HCT116 (cell line): ENCODE measurements at regions not wholly inside any gene's neighbourhood (a gene's known extent, or its start where the extent isn't known, plus 50 kb on each side); places are given as distances from the start of the nearest gene placed in this dataset.

Experiments used
- ATAC-seq: fragments of 200-7000 bp; cut with Tn5 transposase; 2 replicates; pipeline ENCODE4 v1.9.1; 2020; ENCODE audit warnings: mild to moderate bottlenecking, moderate library complexity
- BruUV-seq: library from RNA; stranded (reverse); fragments of 400-500 nt; replicated peaks from 2 replicates; lab custom pipeline; 2021; lab: Mats Ljungman, UMichigan
- CTCF ChIA-PET: fragments of 300-600 bp; sonication (Branson Sonifier 250); formaldehyde crosslinking; loops from one replicate; lab custom pipeline; 2021; ENCODE audit warnings: antibody characterized with exemption; lab: Charles Lee
- POLR2A ChIA-PET: fragments of 300-600, 350-600 bp; sonication (Branson Sonifier 250); formaldehyde crosslinking; loops from one replicate; lab custom pipeline; 2021; ENCODE audit warnings: antibody characterized with exemption; lab: Charles Lee
- RAD21 ChIA-PET, 2 experiments: fragments of 300-600 bp; sonication (Branson Sonifier 250); formaldehyde crosslinking; loops; one replicate each; lab custom pipeline; 2023; ENCODE audit warnings: low total read pairs in 2 of 2; ENCODE audit not compliant: uncharacterized antibody in 2 of 2, unreplicated experiment in 2 of 2, low non-redundant PET in 1 of 2; lab: Charles Lee
- DNase-seq: peaks from one replicate; pipeline ENCODE4 v3.0.0-alpha.2; 2010; ENCODE audit warnings: low read depth, low spot score
- H2AFZ ChIP-seq: fragments of 200-600 bp; shearing (Covaris generic), sonication (generic); 2 replicates; pipeline ENCODE4 v1.6.1; 2017; ENCODE audit warnings: low read depth, mixed run types, mixed read lengths, antibody characterized with exemption, low read length; ENCODE audit not compliant: poor library complexity, severe bottlenecking
- H3K27ac ChIP-seq: 2 replicates; pipeline ENCODE4 v1.5.1; 2012; ENCODE audit warnings: low read depth, low read length
- H3K27me3 ChIP-seq: fragments of 200-600 bp; sonication (generic); 2 replicates; pipeline ENCODE4 v1.6.1; 2016; ENCODE audit warnings: mixed run types, low read length, mixed read lengths; ENCODE audit not compliant: insufficient read depth
- H3K36me3 ChIP-seq, 2 experiments: fragments of 200-500 bp in 1 of 2; fragments of 200-600 bp in 1 of 2; sonication (Bioruptor generic) in 1 of 2; sonication (generic) in 1 of 2; 2 replicates each; pipeline versions ENCODE4 v1.5.1 to v1.6.1; 2014 to 2016; ENCODE audit warnings: low read length in 2 of 2, inconsistent platforms in 1 of 2, mixed read lengths in 1 of 2, mixed run types in 1 of 2; ENCODE audit not compliant: insufficient read depth in 2 of 2, control insufficient read depth in 1 of 2
- H3K4me1 ChIP-seq, 2 experiments: fragments of 200-600 bp in 1 of 2; sonication (generic) in 1 of 2; 2 replicates each; pipeline versions ENCODE4 v1.5.1 to v1.6.1; 2012 to 2017; ENCODE audit warnings: low read length in 2 of 2, inconsistent platforms in 1 of 2, mild to moderate bottlenecking in 1 of 2, mixed read lengths in 1 of 2, mixed run types in 1 of 2, moderate library complexity in 1 of 2; ENCODE audit not compliant: insufficient read depth in 2 of 2, control insufficient read depth in 1 of 2
- H3K4me2 ChIP-seq: fragments of 200-600 bp; sonication (generic); 2 replicates; pipeline ENCODE4 v1.6.1; 2017; ENCODE audit warnings: mixed run types, low read length, mixed read lengths
- H3K4me3 ChIP-seq, 2 experiments: fragments of 200-600 bp in 1 of 2; sonication (generic) in 1 of 2; replicated peaks in 1 of 2; 2 replicates each; pipeline ENCODE4 v1.5.1; 2011 to 2016; ENCODE audit warnings: low read length in 2 of 2, control low read depth in 1 of 2, low read depth in 1 of 2, mild to moderate bottlenecking in 1 of 2, mixed read lengths in 1 of 2, mixed run types in 1 of 2
- H3K79me2 ChIP-seq: fragments of 200-600 bp; sonication (generic); 2 replicates; pipeline ENCODE4 v1.6.1; 2017; ENCODE audit warnings: mild to moderate bottlenecking, mixed run types, low read length, moderate library complexity, mixed read lengths; ENCODE audit not compliant: insufficient read depth
- H3K9ac ChIP-seq: fragments of 200-600 bp; sonication (generic); 2 replicates; pipeline ENCODE4 v1.6.1; 2016; ENCODE audit warnings: low read length, mixed read lengths
- H3K9me2 ChIP-seq: fragments of 200-600 bp; sonication (generic), shearing (Covaris generic); 2 replicates; pipeline ENCODE4 v1.6.1; 2017; ENCODE audit warnings: mixed run types, mild to moderate bottlenecking, moderate library complexity; ENCODE audit not compliant: insufficient read depth
- H3K9me3 ChIP-seq, 2 experiments: fragments of 200-500 bp in 1 of 2; fragments of 200-600 bp in 1 of 2; sonication (Bioruptor generic) in 1 of 2; sonication (generic) in 1 of 2; 2 replicates each; pipeline ENCODE4 v1.6.1; 2014 to 2017; ENCODE audit warnings: low read length in 2 of 2, mixed read lengths in 2 of 2, inconsistent platforms in 1 of 2, low read depth in 1 of 2, mild to moderate bottlenecking in 1 of 2, mixed run types in 1 of 2, moderate library complexity in 1 of 2; ENCODE audit not compliant: control insufficient read depth in 1 of 2, insufficient read depth in 1 of 2
- H4K20me1 ChIP-seq: fragments of 200-600 bp; sonication (generic), shearing (Covaris generic); 2 replicates; pipeline ENCODE4 v1.6.1; 2017; ENCODE audit warnings: mixed run types, mild to moderate bottlenecking, moderate library complexity; ENCODE audit not compliant: insufficient read depth
- CBX3 ChIP-seq: IDR thresholded peaks from 2 replicates; pipeline ENCODE4 v1.6.1; 2012; ENCODE audit warnings: low read depth
- CTCF ChIP-seq, 3 experiments: fragments of 200-600 bp in 1 of 3; sonication (generic) in 1 of 3; IDR thresholded peaks in 2 of 3; conservative IDR thresholded peaks in 1 of 3; 2 replicates each; pipeline ENCODE4 v1.5.1; 2012 to 2017; ENCODE audit warnings: low read depth in 2 of 3, low read length in 2 of 3, antibody characterized with exemption in 1 of 3, borderline replicate concordance in 1 of 3, control low read depth in 1 of 3, mild to moderate bottlenecking in 1 of 3, mixed read lengths in 1 of 3, mixed run types in 1 of 3, moderate library complexity in 1 of 3; ENCODE audit not compliant: insufficient read depth in 1 of 3
- EGR1 ChIP-seq: IDR thresholded peaks from 2 replicates; pipeline ENCODE4 v1.6.1; 2012; ENCODE audit warnings: low read depth
- ELF1 ChIP-seq: IDR thresholded peaks from 2 replicates; pipeline ENCODE4 v1.6.1; 2012; ENCODE audit warnings: low read depth, borderline replicate concordance
- EZH2 ChIP-seq: fragments of 200-600 bp; sonication (generic); IDR thresholded peaks from 2 replicates; pipeline ENCODE4 v1.6.1; 2017; ENCODE audit warnings: antibody characterized with exemption, mixed run types
- EZH2phosphoT487 ChIP-seq: fragments of 200-600 bp; IDR thresholded peaks from 2 replicates; pipeline ENCODE4 v1.6.1; 2018; ENCODE audit warnings: antibody characterized with exemption, borderline replicate concordance
- FOSL1 ChIP-seq: IDR thresholded peaks from 2 replicates; pipeline ENCODE4 v1.6.1; 2012; ENCODE audit warnings: low read depth
- JUND ChIP-seq: IDR thresholded peaks from 2 replicates; pipeline ENCODE4 v1.6.1; 2012
- POLR2A ChIP-seq: IDR thresholded peaks from 2 replicates; pipeline ENCODE4 v1.7.0; 2011; ENCODE audit warnings: borderline replicate concordance; ENCODE audit not compliant: insufficient read depth, insufficient read length; ENCODE audit errors: extremely low read depth
- POLR2AphosphoS5 ChIP-seq: IDR thresholded peaks from 2 replicates; pipeline ENCODE4 v1.6.1; 2011; ENCODE audit warnings: mild to moderate bottlenecking, low read depth, low read length, moderate library complexity
- RAD21 ChIP-seq: IDR thresholded peaks from 2 replicates; pipeline ENCODE4 v1.6.1; 2012; ENCODE audit warnings: low read depth, mild to moderate bottlenecking
- SIN3A ChIP-seq: IDR thresholded peaks from 2 replicates; pipeline ENCODE4 v1.6.1; 2012; ENCODE audit warnings: low read depth
- SP1 ChIP-seq: IDR thresholded peaks from 2 replicates; pipeline ENCODE4 v1.6.1; 2012; ENCODE audit warnings: low read depth
- SRF ChIP-seq: IDR thresholded peaks from 2 replicates; pipeline ENCODE4 v1.6.1; 2012; ENCODE audit warnings: low read depth
- TCF7L2 ChIP-seq: IDR thresholded peaks from 2 replicates; pipeline ENCODE4 v1.7.0; 2011; ENCODE audit warnings: borderline replicate concordance, inconsistent platforms; ENCODE audit not compliant: insufficient read depth, insufficient read length; ENCODE audit errors: extremely low read depth
- YY1 ChIP-seq: IDR thresholded peaks from 2 replicates; pipeline ENCODE4 v1.6.1; 2011; ENCODE audit warnings: low read length, low read depth, moderate library complexity, mild to moderate bottlenecking; ENCODE audit not compliant: insufficient replicate concordance; ENCODE audit errors: extremely low read depth
- ZFX ChIP-seq: fragments of 450-650 bp; IDR thresholded peaks from 2 replicates; pipeline ENCODE4 v1.6.1; 2017
- intact Hi-C: fragments of 100-400 bp; cut with micrococcal nuclease; formaldehyde crosslinking; loops from 2 replicates; pipeline ENCODE4 v1.10.0; 2022
- TF ChIP-seq, protein P1 (sequence below): IDR thresholded peaks from 2 replicates; pipeline ENCODE4 v1.6.1; 2011; ENCODE audit warnings: mild to moderate bottlenecking, low read length, moderate library complexity; ENCODE audit not compliant: insufficient replicate concordance; ENCODE audit errors: extremely low read depth
- TF ChIP-seq, protein P2 (sequence below): IDR thresholded peaks from 2 replicates; pipeline ENCODE4 v1.6.1; 2012; ENCODE audit warnings: low read depth

GRCh38 chr6:134594881-134595280 lies 277.0 kb upstream of the SGK1 start:
- Histone ChIP-seq H3K9me2 (no peaks in the 10 kb centered on the region), H3K4me2 (no peak overlapping the region), H3K27me3 (no peaks in the 10 kb centered on the region), H3K4me3 (no peak overlapping the region), H4K20me1 (no peaks in the 10 kb centered on the region), H3K4me1 (no peaks in the 10 kb centered on the region), H3K9me3 (no peaks in the 10 kb centered on the region), H2AFZ (no peak overlapping the region), H3K79me2 (no peaks in the 10 kb centered on the region), H3K27ac (no peak overlapping the region), H3K36me3 (no peaks in the 10 kb centered on the region), H3K9ac (no peak overlapping the region)
- CTCF ChIA-PET = no interaction called here
- TF ChIP-seq SIN3A = no peak
- no peak for TF ChIP-seq JUND
- no peak for TF ChIP-seq CBX3
- no peak for TF ChIP-seq ELF1
- TF ChIP-seq SRF = no peak
- TF ChIP-seq FOSL1 = no peak
- no peak for TF ChIP-seq POLR2A
- TF ChIP-seq, protein P1, sequence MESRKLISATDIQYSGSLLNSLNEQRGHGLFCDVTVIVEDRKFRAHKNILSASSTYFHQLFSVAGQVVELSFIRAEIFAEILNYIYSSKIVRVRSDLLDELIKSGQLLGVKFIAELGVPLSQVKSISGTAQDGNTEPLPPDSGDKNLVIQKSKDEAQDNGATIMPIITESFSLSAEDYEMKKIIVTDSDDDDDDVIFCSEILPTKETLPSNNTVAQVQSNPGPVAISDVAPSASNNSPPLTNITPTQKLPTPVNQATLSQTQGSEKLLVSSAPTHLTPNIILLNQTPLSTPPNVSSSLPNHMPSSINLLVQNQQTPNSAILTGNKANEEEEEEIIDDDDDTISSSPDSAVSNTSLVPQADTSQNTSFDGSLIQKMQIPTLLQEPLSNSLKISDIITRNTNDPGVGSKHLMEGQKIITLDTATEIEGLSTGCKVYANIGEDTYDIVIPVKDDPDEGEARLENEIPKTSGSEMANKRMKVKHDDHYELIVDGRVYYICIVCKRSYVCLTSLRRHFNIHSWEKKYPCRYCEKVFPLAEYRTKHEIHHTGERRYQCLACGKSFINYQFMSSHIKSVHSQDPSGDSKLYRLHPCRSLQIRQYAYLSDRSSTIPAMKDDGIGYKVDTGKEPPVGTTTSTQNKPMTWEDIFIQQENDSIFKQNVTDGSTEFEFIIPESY = no peak
- TF ChIP-seq RAD21 = no peak
- no peak for TF ChIP-seq SP1
- no peak for TF ChIP-seq EGR1
- no peak for TF ChIP-seq CTCF (IDR thresholded peaks at IDR 0.05 in 2 of 3, conservative IDR thresholded peaks at IDR 0.05 in 1 of 3; ENCODE audit: borderline replicate concordance in 1 of 3, insufficient read depth in 1 of 3, low read depth in 2 of 3, low read length in 2 of 3)
- TF ChIP-seq EZH2phosphoT487 = no peak
- no peak for TF ChIP-seq YY1
- TF ChIP-seq, protein P2, sequence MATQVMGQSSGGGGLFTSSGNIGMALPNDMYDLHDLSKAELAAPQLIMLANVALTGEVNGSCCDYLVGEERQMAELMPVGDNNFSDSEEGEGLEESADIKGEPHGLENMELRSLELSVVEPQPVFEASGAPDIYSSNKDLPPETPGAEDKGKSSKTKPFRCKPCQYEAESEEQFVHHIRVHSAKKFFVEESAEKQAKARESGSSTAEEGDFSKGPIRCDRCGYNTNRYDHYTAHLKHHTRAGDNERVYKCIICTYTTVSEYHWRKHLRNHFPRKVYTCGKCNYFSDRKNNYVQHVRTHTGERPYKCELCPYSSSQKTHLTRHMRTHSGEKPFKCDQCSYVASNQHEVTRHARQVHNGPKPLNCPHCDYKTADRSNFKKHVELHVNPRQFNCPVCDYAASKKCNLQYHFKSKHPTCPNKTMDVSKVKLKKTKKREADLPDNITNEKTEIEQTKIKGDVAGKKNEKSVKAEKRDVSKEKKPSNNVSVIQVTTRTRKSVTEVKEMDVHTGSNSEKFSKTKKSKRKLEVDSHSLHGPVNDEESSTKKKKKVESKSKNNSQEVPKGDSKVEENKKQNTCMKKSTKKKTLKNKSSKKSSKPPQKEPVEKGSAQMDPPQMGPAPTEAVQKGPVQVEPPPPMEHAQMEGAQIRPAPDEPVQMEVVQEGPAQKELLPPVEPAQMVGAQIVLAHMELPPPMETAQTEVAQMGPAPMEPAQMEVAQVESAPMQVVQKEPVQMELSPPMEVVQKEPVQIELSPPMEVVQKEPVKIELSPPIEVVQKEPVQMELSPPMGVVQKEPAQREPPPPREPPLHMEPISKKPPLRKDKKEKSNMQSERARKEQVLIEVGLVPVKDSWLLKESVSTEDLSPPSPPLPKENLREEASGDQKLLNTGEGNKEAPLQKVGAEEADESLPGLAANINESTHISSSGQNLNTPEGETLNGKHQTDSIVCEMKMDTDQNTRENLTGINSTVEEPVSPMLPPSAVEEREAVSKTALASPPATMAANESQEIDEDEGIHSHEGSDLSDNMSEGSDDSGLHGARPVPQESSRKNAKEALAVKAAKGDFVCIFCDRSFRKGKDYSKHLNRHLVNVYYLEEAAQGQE = no peak
- TF ChIP-seq ZFX = no peak
- TF ChIP-seq POLR2AphosphoS5 = no peak
- no peak for TF ChIP-seq EZH2
- no peak for TF ChIP-seq TCF7L2
- intact Hi-C loops = no loop called here
- RAD21 ChIA-PET = no interaction called here
- POLR2A ChIA-PET = no interaction called here
- DNase-seq (no peak), ATAC-seq (no peak)
- BruUV-seq = no TSS peak
